Stomach (tissue), 8 donors: ENCODE measurements at regions not wholly inside any gene's neighbourhood (a gene's known extent, or its start where the extent isn't known, plus 50 kb on each side); places are given as distances from the start of the nearest gene placed in this dataset.
"Not testable (repeated sequence)": the region's sequence is repeated elsewhere in the genome, so short reads cannot be mapped to it uniquely, and the experiment has no call there.

Experiments
- DNase-seq, 2 donors: peaks; one replicate each; pipeline versions ENCODE4 v3.0.0 to v3.0.0-alpha.2; 2013 to 2019
- H3K27ac ChIP-seq, 5 donors: fragments of 200-600 bp in 4 of 5; sonication (generic) in 4 of 5; one replicate each; pipeline ENCODE4 v1.5.1; 2013 to 2019; ENCODE audit warnings: mild to moderate bottlenecking in 1 of 5, moderate library complexity in 1 of 5
- H3K27me3 ChIP-seq, 3 donors: fragments of 200-600 bp; sonication (generic); one replicate each; pipeline ENCODE4 v1.5.1; 2017 to 2019; ENCODE audit warnings: mixed run types in 1 of 3
- H3K36me3 ChIP-seq, 4 donors: fragments of 200-600 bp; sonication (generic); 1 replicate in 3 of 4; 2 replicates in 1 of 4; pipeline ENCODE4 v1.5.1; 2016 to 2019
- H3K4me1 ChIP-seq, 4 donors: fragments of 200-600 bp; sonication (generic); one replicate each; pipeline ENCODE4 v1.5.1; 2016 to 2019
- H3K4me3 ChIP-seq, 4 donors: fragments of 200-600 bp; sonication (generic) in 3 of 4; one replicate each; pipeline ENCODE4 v1.5.1; 2016 to 2019; ENCODE audit warnings: mild to moderate bottlenecking in 1 of 4
- H3K9me3 ChIP-seq, 4 donors: fragments of 200-600 bp; sonication (generic); one replicate each; pipeline ENCODE4 v1.5.1; 2016 to 2019
- EP300 ChIP-seq: sonication (generic); formaldehyde crosslinking; IDR thresholded peaks from one replicate; pipeline ENCODE4 v1.6.1; 2017; ENCODE audit warnings: antibody characterized with exemption
- POLR2A ChIP-seq, 4 donors: fragments of 450-650 bp; IDR thresholded peaks; one replicate each; pipeline ENCODE4 v1.6.1; 2016; ENCODE audit warnings: antibody characterized with exemption in 4 of 4, control low read depth in 2 of 4, mild to moderate bottlenecking in 1 of 4, moderate library complexity in 1 of 4
- POLR2AphosphoS5 ChIP-seq, 3 donors: sonication (generic); formaldehyde crosslinking; IDR thresholded peaks; one replicate each; pipeline ENCODE4 v1.6.1; 2016; ENCODE audit warnings: antibody characterized with exemption in 3 of 3
- WGBS, 5 donors: extraction: QIAGEN DNeasy Blood & Tissue Kit in 3 of 5; methylation state at CpG; one replicate each; pipeline versions ENCODE4 v1.1.5 to v1.1.7; 2013 to 2018; 5-methylcytosine and 5-hydroxymethylcytosine counted together
- intact Hi-C: fragments of 100-400 bp; cut with DNase I; formaldehyde crosslinking; loops from one replicate; pipeline ENCODE4 v1.15.1; 2023; ENCODE audit warnings: low total_unique reads
- TF ChIP-seq, protein P1 (sequence below), 7 experiments: fragments of 450-650 bp in 4 of 7; fragments of 200-600 bp in 3 of 7; sonication (generic) in 3 of 7; IDR thresholded peaks; one replicate each; pipeline ENCODE4 v1.5.1; 2016 to 2019; ENCODE audit warnings: antibody characterized with exemption in 7 of 7, control low read depth in 2 of 7, mild to moderate bottlenecking in 1 of 7
- donor health status: healthy with polysubstance abuse.
- donor health status: Bipolar disorder and iron deficiency.
- donor health status: healthy.

DNA sequence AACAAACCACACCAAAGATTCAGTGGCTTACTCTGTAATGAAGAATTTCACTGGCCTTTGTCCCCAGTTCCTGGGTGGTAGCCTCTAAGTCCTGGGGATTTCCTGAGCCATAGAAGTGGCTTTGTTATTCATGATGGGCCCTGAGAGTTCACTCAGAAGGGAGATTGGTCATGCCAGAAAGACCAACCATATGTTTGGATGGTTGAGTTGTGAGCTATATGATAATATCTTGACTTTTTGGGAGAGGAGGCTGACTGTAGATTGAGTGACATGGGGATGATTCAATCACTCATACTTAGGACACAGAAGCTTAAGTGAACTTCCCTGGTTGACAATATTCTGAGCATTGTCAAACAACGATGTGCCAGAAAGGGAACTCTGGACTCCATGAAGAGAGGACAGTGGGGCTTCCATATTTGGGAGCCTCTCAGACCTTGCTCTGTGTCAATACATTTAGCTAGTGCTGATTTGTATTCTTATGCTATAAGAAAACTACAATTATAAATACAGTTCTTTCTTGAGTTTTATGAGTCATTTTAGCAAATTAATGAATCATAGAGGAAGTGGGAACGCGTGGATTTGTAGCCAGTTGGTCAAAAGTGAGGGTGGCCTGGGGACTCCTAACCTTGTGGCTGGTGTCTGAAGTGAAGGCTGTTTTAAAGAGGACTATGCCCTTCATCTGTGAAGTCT, 392.0 kb downstream of the GBA3 start:
- no peak for DNase-seq
- H3K27me3 ChIP-seq: no peaks in the 10 kb centered on the region
- peaks cover 3 to 19% (median 13%) of the 10 kb centered on the region in 4 donors for H3K9me3 ChIP-seq
- H3K36me3 ChIP-seq: no peaks in the 10 kb centered on the region
- no peak overlapping the region for H3K4me3 ChIP-seq
- no peaks in the 10 kb centered on the region for H3K4me1 ChIP-seq
- intact Hi-C loops: no loop called here
- 77 to 85% (median 82%) methylated on average over 3 of the region's 3 CpGs for WGBS, 5 donors
- H3K27ac ChIP-seq: no peak overlapping the region
- TF ChIP-seq POLR2A (IDR thresholded peaks at IDR 0.05) (no peak), POLR2AphosphoS5 (IDR thresholded peaks at IDR 0.05) (no peak), EP300 (no peak)
- TF ChIP-seq, protein P1, sequence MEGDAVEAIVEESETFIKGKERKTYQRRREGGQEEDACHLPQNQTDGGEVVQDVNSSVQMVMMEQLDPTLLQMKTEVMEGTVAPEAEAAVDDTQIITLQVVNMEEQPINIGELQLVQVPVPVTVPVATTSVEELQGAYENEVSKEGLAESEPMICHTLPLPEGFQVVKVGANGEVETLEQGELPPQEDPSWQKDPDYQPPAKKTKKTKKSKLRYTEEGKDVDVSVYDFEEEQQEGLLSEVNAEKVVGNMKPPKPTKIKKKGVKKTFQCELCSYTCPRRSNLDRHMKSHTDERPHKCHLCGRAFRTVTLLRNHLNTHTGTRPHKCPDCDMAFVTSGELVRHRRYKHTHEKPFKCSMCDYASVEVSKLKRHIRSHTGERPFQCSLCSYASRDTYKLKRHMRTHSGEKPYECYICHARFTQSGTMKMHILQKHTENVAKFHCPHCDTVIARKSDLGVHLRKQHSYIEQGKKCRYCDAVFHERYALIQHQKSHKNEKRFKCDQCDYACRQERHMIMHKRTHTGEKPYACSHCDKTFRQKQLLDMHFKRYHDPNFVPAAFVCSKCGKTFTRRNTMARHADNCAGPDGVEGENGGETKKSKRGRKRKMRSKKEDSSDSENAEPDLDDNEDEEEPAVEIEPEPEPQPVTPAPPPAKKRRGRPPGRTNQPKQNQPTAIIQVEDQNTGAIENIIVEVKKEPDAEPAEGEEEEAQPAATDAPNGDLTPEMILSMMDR (IDR thresholded peaks at IDR 0.05): no peak

- no peaks in the 10 kb centered on the region for H3K27me3 ChIP-seq
- no peak overlapping the region for H3K4me3 ChIP-seq
- H3K9me3 ChIP-seq: peaks cover 5 to 30% (median 21%) of the 10 kb centered on the region in 4 donors
- WGBS, 5 donors: 45 to 82% (median 68%) methylated on average over 2 of the region's 2 CpGs
- TF ChIP-seq, protein P1 (IDR thresholded peaks at IDR 0.05): no peak
- TF ChIP-seq POLR2A (IDR thresholded peaks at IDR 0.05): no peak
- DNase-seq: no peak
- H3K27ac ChIP-seq: no peak overlapping the region
- intact Hi-C loops: no loop called here
- no peaks in the 10 kb centered on the region for H3K36me3 ChIP-seq
- no peaks in the 10 kb centered on the region for H3K4me1 ChIP-seq
These were observed 390.7 kb downstream of the GBA3 start for GRCh38 chr4:23083391-23083790.

GRCh38 chr4:23080171-23080570, 387.4 kb downstream of the GBA3 start:
- H3K4me3 ChIP-seq, H3K27me3 ChIP-seq, H3K4me1 ChIP-seq, H3K27ac ChIP-seq, DNase-seq, intact Hi-C loops, H3K36me3 ChIP-seq: not testable (repeated sequence)
- peaks cover 5 to 30% (median 21%) of the 10 kb centered on the region in 4 donors for H3K9me3 ChIP-seq
- WGBS, 5 donors: 57 to 92% (median 78%) methylated on average over 1 to 2 of the region's 2 CpGs

- Histone ChIP-seq H3K27me3 (no peaks in the 10 kb centered on the region), H3K9me3 (no peaks in the 10 kb centered on the region), H3K4me3 (no peak overlapping the region), H3K4me1 (no peaks in the 10 kb centered on the region), H3K27ac (no peak overlapping the region), H3K36me3 (no peaks in the 10 kb centered on the region)
- WGBS, 5 donors: 52 to 71% (median 68%) methylated on average over 2 of the region's 2 CpGs
- no peak for TF ChIP-seq EP300
- TF ChIP-seq, protein P1 (IDR thresholded peaks at IDR 0.05): no peak
- TF ChIP-seq POLR2AphosphoS5 (IDR thresholded peaks at IDR 0.05): no peak
- TF ChIP-seq POLR2A (IDR thresholded peaks at IDR 0.05): no peak
- no peak for DNase-seq
- intact Hi-C loops: no loop called here
These were observed 378.3 kb downstream of the GBA3 start for GRCh38 chr4:23070848-23071570.

DNA sequence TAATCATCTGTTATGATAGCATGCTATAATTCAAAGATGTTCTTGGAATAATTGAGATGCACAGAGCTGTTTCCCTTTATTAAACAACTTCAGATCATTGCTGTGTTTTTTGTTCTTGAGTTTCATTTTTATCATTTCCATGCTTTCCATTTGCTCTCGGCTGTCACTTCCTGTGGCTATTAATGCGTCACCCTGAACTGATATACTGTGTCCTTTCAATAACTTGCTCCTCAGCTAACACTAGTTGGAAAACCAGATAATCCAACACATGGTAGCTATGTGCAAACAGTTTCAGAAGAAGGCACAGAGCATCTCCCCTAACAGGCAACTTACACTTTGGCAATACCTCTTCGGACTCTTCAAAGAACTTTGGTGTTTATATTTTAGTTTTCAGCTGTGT, 376.0 kb downstream of the GBA3 start:
- no peaks in the 10 kb centered on the region for H3K27me3 ChIP-seq
- H3K27ac ChIP-seq: no peak overlapping the region
- no peaks in the 10 kb centered on the region for H3K4me1 ChIP-seq
- DNase-seq: no peak
- H3K9me3 ChIP-seq: no peaks in the 10 kb centered on the region
- H3K4me3 ChIP-seq: no peak overlapping the region
- no peak for TF ChIP-seq POLR2A (IDR thresholded peaks at IDR 0.05)
- TF ChIP-seq, protein P1 (IDR thresholded peaks at IDR 0.05): no peak
- no peak for TF ChIP-seq EP300
- TF ChIP-seq POLR2AphosphoS5 (IDR thresholded peaks at IDR 0.05): no peak
- 73 to 80% (median 75%) methylated on average over 3 of the region's 3 CpGs for WGBS, 5 donors
- H3K36me3 ChIP-seq: no peaks in the 10 kb centered on the region
- intact Hi-C loops: no loop called here
